H9 (cell line): ENCODE measurements at regions not wholly inside any gene's neighbourhood (a gene's known extent, or its start where the extent isn't known, plus 50 kb on each side); places are given as distances from the start of the nearest gene placed in this dataset.
"Not testable (repeated sequence)": the region's sequence is repeated elsewhere in the genome, so short reads cannot be mapped to it uniquely, and the experiment has no call there.

Experiments used
- DNase-seq: peaks from one replicate; pipeline ENCODE4 v3.0.0-alpha.2; 2017
- H2AFZ ChIP-seq: one replicate; pipeline ENCODE4 v1.6.1; 2013; ENCODE audit warnings: mild to moderate bottlenecking, low read length, control low read depth, moderate library complexity
- H2AK5ac ChIP-seq: 2 replicates; pipeline ENCODE4 v1.6.1; 2013; ENCODE audit warnings: low read length, control low read depth, mixed read lengths; ENCODE audit not compliant: insufficient read length
- H2BK120ac ChIP-seq: one replicate; pipeline ENCODE4 v1.6.1; 2013; ENCODE audit warnings: low read depth, mild to moderate bottlenecking, low read length, control low read depth, inconsistent platforms; ENCODE audit not compliant: poor library complexity, severe bottlenecking
- H2BK12ac ChIP-seq: 2 replicates; pipeline ENCODE4 v1.6.1; 2013; ENCODE audit warnings: low read length, control low read depth, mixed read lengths, low read depth; ENCODE audit not compliant: insufficient read length
- H2BK15ac ChIP-seq: 2 replicates; pipeline ENCODE4 v1.6.1; 2013; ENCODE audit warnings: low read depth, low read length, control low read depth
- H2BK20ac ChIP-seq: one replicate; pipeline ENCODE4 v1.6.1; 2013; ENCODE audit warnings: low read depth, mild to moderate bottlenecking, low read length, control low read depth, inconsistent platforms; ENCODE audit not compliant: poor library complexity, severe bottlenecking
- H2BK5ac ChIP-seq: 2 replicates; pipeline ENCODE4 v1.6.1; 2013; ENCODE audit warnings: low read length, control low read depth, mixed read lengths; ENCODE audit not compliant: insufficient read length
- H3K14ac ChIP-seq: 2 replicates; pipeline ENCODE4 v1.6.1; 2013; ENCODE audit warnings: low read length, control low read depth; ENCODE audit not compliant: insufficient read depth
- H3K18ac ChIP-seq: 2 replicates; pipeline ENCODE4 v1.6.1; 2013; ENCODE audit warnings: low read depth, mild to moderate bottlenecking, mixed read lengths, low read length, control low read depth; ENCODE audit not compliant: insufficient read length
- H3K23ac ChIP-seq: 2 replicates; pipeline ENCODE4 v1.6.1; 2013; ENCODE audit warnings: low read length, control low read depth, mixed read lengths, low read depth; ENCODE audit not compliant: insufficient read length
- H3K23me2 ChIP-seq: 2 replicates; pipeline ENCODE4 v1.6.1; 2013; ENCODE audit warnings: low read depth, mild to moderate bottlenecking, mixed read lengths, low read length, control low read depth; ENCODE audit not compliant: insufficient read length, poor library complexity, severe bottlenecking
- H3K27ac ChIP-seq: 2 replicates; pipeline ENCODE4 v1.5.1; 2013; ENCODE audit warnings: low read length, control low read depth, mixed read lengths, low read depth; ENCODE audit not compliant: insufficient read length
- H3K27me3 ChIP-seq: 2 replicates; pipeline ENCODE4 v1.6.1; 2013; ENCODE audit warnings: low read length, control low read depth, inconsistent platforms; ENCODE audit not compliant: insufficient read depth
- H3K4ac ChIP-seq: 2 replicates; pipeline ENCODE4 v1.6.1; 2013; ENCODE audit warnings: low read depth, mild to moderate bottlenecking, control low read depth, inconsistent platforms, low read length, moderate library complexity
- H3K4me1 ChIP-seq: 2 replicates; pipeline ENCODE4 v1.6.1; 2013; ENCODE audit warnings: low read length, control low read depth, inconsistent platforms; ENCODE audit not compliant: insufficient read depth
- H3K4me2 ChIP-seq: 2 replicates; pipeline ENCODE4 v1.6.1; 2013; ENCODE audit warnings: low read length, control low read depth, mixed read lengths; ENCODE audit not compliant: insufficient read length, insufficient read depth
- H3K56ac ChIP-seq: 2 replicates; pipeline ENCODE4 v1.6.1; 2013; ENCODE audit warnings: low read depth, mild to moderate bottlenecking, mixed read lengths, low read length, control low read depth; ENCODE audit not compliant: insufficient read length
- H3K79me1 ChIP-seq: 2 replicates; pipeline ENCODE4 v1.6.1; 2013; ENCODE audit warnings: low read depth, mild to moderate bottlenecking, moderate library complexity, low read length, control low read depth, inconsistent platforms; ENCODE audit not compliant: insufficient read depth, poor library complexity, severe bottlenecking
- H3K79me2 ChIP-seq: 2 replicates; pipeline ENCODE4 v1.6.1; 2013; ENCODE audit warnings: low read length, control low read depth, inconsistent platforms; ENCODE audit not compliant: insufficient read depth
- H3K9ac ChIP-seq: 2 replicates; pipeline ENCODE4 v1.6.1; 2013; ENCODE audit warnings: low read length, control low read depth, mixed read lengths; ENCODE audit not compliant: insufficient read length; ENCODE audit errors: extremely low read depth
- H3K9me3 ChIP-seq: one replicate; pipeline ENCODE4 v1.6.1; 2013; ENCODE audit warnings: low read depth, low read length, inconsistent platforms; ENCODE audit not compliant: control insufficient read depth
- H3T11ph ChIP-seq: one replicate; pipeline ENCODE4 v1.6.1; 2013; ENCODE audit warnings: mild to moderate bottlenecking, low read length, control low read depth, inconsistent platforms
- H4K20me1 ChIP-seq: one replicate; pipeline ENCODE4 v1.6.1; 2013; ENCODE audit not compliant: control insufficient read depth, insufficient read length, insufficient read depth
- H4K5ac ChIP-seq: 2 replicates; pipeline ENCODE4 v1.6.1; 2013; ENCODE audit warnings: low read depth, mild to moderate bottlenecking, mixed read lengths, low read length, control low read depth; ENCODE audit not compliant: insufficient read length
- H4K8ac ChIP-seq: replicated peaks from 2 replicates; pipeline ENCODE4 v1.6.1; 2013; ENCODE audit warnings: low read length, control low read depth, mixed read lengths, low read depth; ENCODE audit not compliant: insufficient read length
- H4K91ac ChIP-seq: 2 replicates; pipeline ENCODE4 v1.6.1; 2013; ENCODE audit warnings: low read depth, mild to moderate bottlenecking, moderate library complexity, mixed read lengths, low read length, control low read depth; ENCODE audit not compliant: insufficient read length
- H3K27ac Mint-ChIP-seq, 3 experiments: 2 replicates in 2 of 3; 3 replicates in 1 of 3; pipeline ENCODE4 v1.8.0; 2020 to 2021; ENCODE audit warnings: mixed read lengths in 3 of 3, mild to moderate bottlenecking in 1 of 3, moderate library complexity in 1 of 3
- H3K27me3 Mint-ChIP-seq: 2 replicates; pipeline ENCODE4 v1.8.0; 2021; ENCODE audit warnings: low read depth, mild to moderate bottlenecking, moderate library complexity, mixed read lengths
- H3K36me3 Mint-ChIP-seq, 3 experiments: 2 replicates in 2 of 3; 3 replicates in 1 of 3; pipeline ENCODE4 v1.8.0; 2020 to 2021; ENCODE audit warnings: low read depth in 3 of 3, mixed read lengths in 3 of 3; ENCODE audit not compliant: insufficient read depth in 1 of 3
- H3K4me1 Mint-ChIP-seq, 2 experiments: 2 replicates each; pipeline ENCODE4 v1.8.0; 2020; ENCODE audit warnings: mixed read lengths in 2 of 2
- H3K4me3 Mint-ChIP-seq, 2 experiments: 2 replicates in 1 of 2; 3 replicates in 1 of 2; pipeline ENCODE4 v1.8.0; 2020 to 2021; ENCODE audit warnings: mild to moderate bottlenecking in 2 of 2, mixed read lengths in 2 of 2, moderate library complexity in 1 of 2
- H3K9me3 Mint-ChIP-seq, 2 experiments: 2 replicates in 1 of 2; 3 replicates in 1 of 2; pipeline ENCODE4 v1.8.0; 2020; ENCODE audit warnings: mild to moderate bottlenecking in 2 of 2, mixed read lengths in 2 of 2, moderate library complexity in 1 of 2
- CTCF ChIP-seq: fragments of 200-600 bp; sonication (generic); conservative IDR thresholded peaks from 3 replicates; pipeline ENCODE4 v1.8.0; 2021; ENCODE audit warnings: antibody characterized with exemption, mild to moderate bottlenecking
- WGBS: extraction: QIAGEN DNeasy Blood & Tissue Kit; methylation state at CpG from one replicate; pipeline ENCODE4 v1.1.7; 2013; ENCODE audit warnings: missing lambda C conversion rate, low lambda C conversion rate, mixed read lengths; ENCODE audit not compliant: insufficient read length; ENCODE audit errors: extremely low coverage; 5-methylcytosine and 5-hydroxymethylcytosine counted together

- Histone ChIP-seq H3K79me2 (no peaks in the 10 kb centered on the region), H3K56ac (no peak overlapping the region), H3K14ac (no peak overlapping the region), H2BK120ac (no peak overlapping the region), H3K27me3 (no peaks in the 10 kb centered on the region), H3K4me2 (no peak overlapping the region), H4K8ac (no peak overlapping the region), H2AFZ (no peak overlapping the region), H3T11ph (no peak overlapping the region), H4K91ac (no peak overlapping the region), H2BK15ac (no peak overlapping the region), H3K23ac (no peak overlapping the region), H3K23me2 (no peaks in the 10 kb centered on the region), H2BK12ac (no peak overlapping the region), H4K5ac (no peak overlapping the region), H3K27ac (no peak overlapping the region), H3K79me1 (no peaks in the 10 kb centered on the region), H3K9me3 (no peaks in the 10 kb centered on the region), H2BK20ac (no peak overlapping the region), H3K9ac (no peak overlapping the region), H2AK5ac (no peak overlapping the region), H3K18ac (no peak overlapping the region), H2BK5ac (no peak overlapping the region), H3K4ac (no peak overlapping the region), H3K4me1 (no peaks in the 10 kb centered on the region), H4K20me1 (no peaks in the 10 kb centered on the region)
- Mint-ChIP-seq H3K27me3 (no peaks in the 10 kb centered on the region), H3K9me3 (peaks cover 0 to 5% of the 10 kb centered on the region in 2 experiments; a peak in 3 of 5 replicates), H3K4me1 (no peaks in the 10 kb centered on the region), H3K27ac (no peak overlapping the region), H3K36me3 (peaks cover 0 to 2% (median 0%) of the 10 kb centered on the region in 3 experiments; a peak in 2 of 7 replicates), H3K4me3 (no peak overlapping the region)
- no peak for TF ChIP-seq CTCF
- no peak for DNase-seq
- no CpG with 5 or more reads among the region's 2 CpGs for WGBS
Measured at GRCh38 chr4:137359691-137360315, 172.5 kb downstream of the PCDH18 start.

GRCh38 chr4:137354562-137354961, 177.7 kb downstream of the PCDH18 start:
- not testable (repeated sequence) for H3K4ac ChIP-seq, H3K23ac ChIP-seq, H2BK15ac ChIP-seq, DNase-seq, H3K14ac ChIP-seq, H2BK12ac ChIP-seq, H2BK5ac ChIP-seq, H4K5ac ChIP-seq, H2AK5ac ChIP-seq, H3K9ac ChIP-seq, H2AFZ ChIP-seq, H3K27me3 ChIP-seq, H3T11ph ChIP-seq, H4K20me1 ChIP-seq, H3K4me1 Mint-ChIP-seq, H2BK20ac ChIP-seq, H3K18ac ChIP-seq, H3K56ac ChIP-seq, H3K27ac ChIP-seq, H3K4me1 ChIP-seq, H3K4me2 ChIP-seq, H3K79me1 ChIP-seq, H3K27me3 Mint-ChIP-seq, H3K79me2 ChIP-seq, H4K91ac ChIP-seq, H4K8ac ChIP-seq, H2BK120ac ChIP-seq, H3K27ac Mint-ChIP-seq, H3K9me3 ChIP-seq, H3K23me2 ChIP-seq, H3K4me3 Mint-ChIP-seq
- no CpG with 5 or more reads among the region's 2 CpGs for WGBS
- H3K9me3 Mint-ChIP-seq, result peaks cover 16 to 22% of the 10 kb centered on the region in 2 experiments
- H3K36me3 Mint-ChIP-seq, result peaks cover 4 to 27% (median 5%) of the 10 kb centered on the region in 3 experiments
